Ovary (tissue), 7 donors: ENCODE measurements at regions not wholly inside any gene's neighbourhood (a gene's known extent, or its start where the extent isn't known, plus 50 kb on each side); places are given as distances from the start of the nearest gene placed in this dataset.

Experiments
- DNase-seq, 5 donors: peaks; one replicate each; pipeline ENCODE4 v3.0.0-alpha.2; 2019 to 2020
- H3K27ac ChIP-seq, 2 donors: fragments of 200-600 bp; one replicate each; pipeline versions ENCODE4 v1.5.1 to v1.8.0; 2019 to 2022
- H3K27me3 ChIP-seq: fragments of 200-600 bp; one replicate; pipeline ENCODE4 v1.8.0; 2022
- H3K36me3 ChIP-seq: fragments of 200-600 bp; sonication (generic); one replicate; pipeline ENCODE4 v1.5.1; 2019
- H3K4me1 ChIP-seq: one replicate; pipeline ENCODE4 v1.8.1; 2013; ENCODE audit warnings: mild to moderate bottlenecking, moderate library complexity; ENCODE audit not compliant: insufficient read depth
- H3K4me3 ChIP-seq: fragments of 200-600 bp; sonication (generic); one replicate; pipeline ENCODE4 v1.5.1; 2017
- H3K9me3 ChIP-seq, 2 donors: fragments of 200-600 bp in 1 of 2; sonication (generic) in 1 of 2; one replicate each; pipeline versions ENCODE4 v1.5.1 to v1.8.1; 2013 to 2019; ENCODE audit warnings: mild to moderate bottlenecking in 1 of 2, moderate library complexity in 1 of 2
- CTCF ChIP-seq, 3 donors: fragments of 450-650 bp in 2 of 3; fragments of 200-600 bp in 1 of 3; IDR thresholded peaks; one replicate each; pipeline versions ENCODE4 v1.5.1 to v1.8.0; 2016 to 2022; ENCODE audit warnings: antibody characterized with exemption in 3 of 3, mild to moderate bottlenecking in 1 of 3
- EP300 ChIP-seq: sonication (generic); formaldehyde crosslinking; IDR thresholded peaks from one replicate; pipeline ENCODE4 v1.6.1; 2017; ENCODE audit warnings: antibody characterized with exemption
- POLR2A ChIP-seq: fragments of 450-650 bp; IDR thresholded peaks from one replicate; pipeline ENCODE4 v1.6.1; 2017; ENCODE audit warnings: antibody characterized with exemption, mild to moderate bottlenecking, moderate library complexity
- WGBS, 3 donors: extraction: QIAGEN DNeasy Blood & Tissue Kit in 1 of 3; methylation state at CpG; one replicate each; pipeline versions ENCODE4 v1.1.5 to v1.1.7; 2013 to 2017; 5-methylcytosine and 5-hydroxymethylcytosine counted together
- intact Hi-C, 4 donors: fragments of 100-400 bp; cut with DNase I; formaldehyde crosslinking; loops; one replicate each; pipeline versions ENCODE4 v1.11.0 to v1.15.1; 2022 to 2023
- donor health status: DM: no; HTN: no; CAD: no; lungs with moderate emphysema.
- donor health status: DM: no; HTN: no; CAD: no.
- donor health status: Bipolar disorder and iron deficiency.
- donor health status: DM: no; HTN: no; CAD: no.
- donor health status: DM: yes; HTN: yes; CAD: no.

DNA sequence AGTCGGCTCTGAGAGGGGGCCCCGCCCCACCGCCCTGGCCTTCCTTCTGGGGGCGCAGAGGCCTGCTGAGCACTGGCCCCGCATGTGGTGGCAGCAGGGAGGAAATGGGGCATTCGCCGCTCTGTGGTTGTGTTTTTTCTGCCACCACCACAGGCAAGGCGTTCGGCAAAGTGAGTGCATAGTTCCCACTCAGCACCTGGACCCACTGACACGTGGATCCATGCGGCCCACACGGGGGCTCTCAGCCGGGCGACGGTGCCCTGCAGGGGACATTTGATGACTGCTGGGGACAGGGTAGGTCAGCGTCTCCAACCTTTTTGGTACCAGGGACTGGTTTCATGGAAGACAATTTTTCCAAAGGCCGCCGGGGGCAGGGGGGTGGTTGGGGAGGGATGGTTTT lies 70.9 kb downstream of the ENGASE start:
- no peaks in the 10 kb centered on the region for H3K4me1 ChIP-seq
- TF ChIP-seq CTCF (IDR thresholded peaks at IDR 0.05) (no peak), EP300 (no peak), POLR2A (no peak)
- no peak overlapping the region for H3K27ac ChIP-seq
- H3K36me3 ChIP-seq = no peaks in the 10 kb centered on the region
- DNase-seq = no peak
- H3K9me3 ChIP-seq = no peaks in the 10 kb centered on the region
- intact Hi-C loops = no loop called here
- 86 to 88% (median 87%) methylated on average over 15 to 18 of the region's 18 CpGs for WGBS, 3 donors
- no peak overlapping the region for H3K4me3 ChIP-seq
- H3K27me3 ChIP-seq = no peaks in the 10 kb centered on the region

GRCh38 chr17:79144133-79144532 lies 69.5 kb downstream of the ENGASE start:
- Histone ChIP-seq H3K27ac (no peak overlapping the region), H3K27me3 (no peaks in the 10 kb centered on the region), H3K36me3 (no peaks in the 10 kb centered on the region), H3K4me1 (no peaks in the 10 kb centered on the region), H3K9me3 (no peaks in the 10 kb centered on the region), H3K4me3 (no peak overlapping the region)
- 54 to 73% (median 59%) methylated on average over 12 of the region's 12 CpGs for WGBS, 3 donors
- DNase-seq = no peak
- TF ChIP-seq CTCF (IDR thresholded peaks at IDR 0.05) (no peak), POLR2A (no peak), EP300 (no peak)
- intact Hi-C loops = no loop called here

- no peaks in the 10 kb centered on the region for H3K4me1 ChIP-seq
- H3K4me3 ChIP-seq = no peak overlapping the region
- WGBS, 3 donors = 39 to 47% (median 39%) methylated on average over 13 of the region's 13 CpGs
- no peak for TF ChIP-seq POLR2A
- TF ChIP-seq EP300 = no peak
- no peak for TF ChIP-seq CTCF (IDR thresholded peaks at IDR 0.05)
- H3K27ac ChIP-seq = no peak overlapping the region
- H3K9me3 ChIP-seq = no peaks in the 10 kb centered on the region
- no peak for DNase-seq
- intact Hi-C loops = no loop called here
- no peaks in the 10 kb centered on the region for H3K36me3 ChIP-seq
- H3K27me3 ChIP-seq = no peaks in the 10 kb centered on the region
These were observed 67.8 kb downstream of the ENGASE start for GRCh38 chr17:79142375-79142774.

- intact Hi-C loops = no loop called here
- Histone ChIP-seq H3K9me3 (no peaks in the 10 kb centered on the region), H3K4me3 (no peak overlapping the region), H3K4me1 (no peaks in the 10 kb centered on the region), H3K27me3 (no peaks in the 10 kb centered on the region), H3K36me3 (no peaks in the 10 kb centered on the region), H3K27ac (no peak overlapping the region)
- TF ChIP-seq POLR2A (no peak), CTCF (IDR thresholded peaks at IDR 0.05) (no peak), EP300 (no peak)
- WGBS, 3 donors = 26 to 40% (median 33%) methylated on average over 24 of the region's 24 CpGs
- no peak for DNase-seq
These were observed 67.1 kb downstream of the ENGASE start for GRCh38 chr17:79141578-79142355.
